Activated naive CD4-positive, alpha-beta T cell treated with anti-CD3 and anti-CD28 coated beads, Interleukin-2, amount 50 U/mL, for 72 hours (primary cell): ENCODE measurements at regions not wholly inside any gene's neighbourhood (a gene's known extent, or its start where the extent isn't known, plus 50 kb on each side); places are given as distances from the start of the nearest gene placed in this dataset.

Source experiments
- ATAC-seq, 2 donors: fragments of 150-1000 bp; cut with Tn5 transposase; 2 replicates each; pipeline ENCODE4 v1.10.0; 2021; ENCODE audit warnings: mild to moderate bottlenecking in 2 of 2, moderate library complexity in 2 of 2
- DNase-seq, 2 donors: peaks; one replicate each; pipeline ENCODE4 v3.0.0; 2021 to 2022; ENCODE audit warnings: low spot score in 2 of 2
- H3K27ac Mint-ChIP-seq, 2 donors: one replicate each; pipeline ENCODE4 v1.8.0; 2022; ENCODE audit warnings: mild to moderate bottlenecking in 2 of 2, mixed read lengths in 2 of 2
- H3K36me3 Mint-ChIP-seq, 2 donors: one replicate each; pipeline ENCODE4 v1.8.0; 2022; ENCODE audit warnings: mixed read lengths in 2 of 2
- H3K9me3 Mint-ChIP-seq, 2 donors: one replicate each; pipeline ENCODE4 v1.8.0; 2022; ENCODE audit warnings: mixed read lengths in 2 of 2

- DNase-seq (no peak), ATAC-seq (no peak)
- Mint-ChIP-seq H3K36me3 (no peaks in the 10 kb centered on the region), H3K27ac (no peak overlapping the region), H3K9me3 (peaks cover 0 to 4% of the 10 kb centered on the region in 2 donors)
Observed at GRCh38 chr2:15883684-15884083, 56.7 kb upstream of the MYCN start.

GRCh38 chr2:15884790-15885189 lies 55.6 kb upstream of the MYCN start:
- Mint-ChIP-seq H3K9me3 (peaks cover 0 to 4% of the 10 kb centered on the region in 2 donors), H3K27ac (no peak overlapping the region), H3K36me3 (no peaks in the 10 kb centered on the region)
- ATAC-seq = no peak
- no peak for DNase-seq

- DNase-seq = no peak
- Mint-ChIP-seq H3K9me3 (peaks cover 0 to 4% of the 10 kb centered on the region in 2 donors), H3K36me3 (no peaks in the 10 kb centered on the region), H3K27ac (no peak overlapping the region)
- no peak for ATAC-seq
Observed at GRCh38 chr2:15886231-15886630, 54.1 kb upstream of the MYCN start.

- no peaks in the 10 kb centered on the region for H3K9me3 Mint-ChIP-seq
- H3K27ac Mint-ChIP-seq = peak overlapping the region in 1 of 2 donors; percentile 36
- ATAC-seq (no peak), DNase-seq (no peak)
- H3K36me3 Mint-ChIP-seq = no peaks in the 10 kb centered on the region
Observed at GRCh38 chr2:15889442-15890123, 50.8 kb upstream of the MYCN start.

- no peak overlapping the region for H3K27ac Mint-ChIP-seq
- DNase-seq (no peak), ATAC-seq (no peak)
Observed at GRCh38 chr2:15890124-15890754, 50.1 kb upstream of the MYCN start.

More at GRCh38 chr2:15890124-15890754, 50.1 kb upstream of the MYCN start:
- H3K9me3 Mint-ChIP-seq = no peaks in the 10 kb centered on the region
- no peaks in the 10 kb centered on the region for H3K36me3 Mint-ChIP-seq
